Erythroblast (primary cell): ENCODE measurements at regions not wholly inside any gene's neighbourhood (a gene's known extent, or its start where the extent isn't known, plus 50 kb on each side); places are given as distances from the start of the nearest gene placed in this dataset.
A peak's percentile ranks its signal among the peaks of the same experiment; 100 is the strongest.
"Not testable (repeated sequence)": the region's sequence is repeated elsewhere in the genome, so short reads cannot be mapped to it uniquely, and the experiment has no call there.

Source experiments
- DNase-seq, 2 experiments: peaks; one replicate each; lab custom pipeline; 2025; lab: John Stamatoyannopoulos, UW
- GATA1 ChIP-seq: IDR thresholded peaks from 2 replicates; pipeline ENCODE4 v1.6.1; 2011; ENCODE audit warnings: low read depth, mild to moderate bottlenecking, control low read depth, low read length, moderate library complexity
- POLR2A ChIP-seq: IDR thresholded peaks from 2 replicates; pipeline ENCODE4 v1.6.1; 2011; ENCODE audit warnings: mild to moderate bottlenecking, low read length

DNA sequence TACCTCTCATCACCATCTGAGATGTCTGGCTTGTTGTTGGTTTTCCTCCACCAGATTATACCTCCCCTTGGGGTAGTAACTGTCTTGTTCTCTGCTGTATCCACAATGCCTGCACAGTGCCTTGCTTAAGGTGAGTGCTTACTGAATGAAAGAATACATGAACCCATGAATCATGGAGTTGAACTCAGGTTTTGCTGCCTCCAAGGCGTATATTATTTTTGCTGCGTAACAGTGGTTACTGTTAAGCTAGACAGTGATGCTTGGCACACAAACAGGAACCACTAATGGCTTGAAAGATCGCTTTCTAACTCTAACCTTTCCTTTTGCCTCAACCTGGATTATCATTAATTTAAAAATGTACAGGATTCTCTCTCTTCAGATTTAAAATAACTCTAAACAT is 695.8 kb downstream of the TOX3 start:
- TF ChIP-seq GATA1 (no peak), POLR2A (no peak)
- DNase-seq, result no peak

- no peak for DNase-seq
- no peak for TF ChIP-seq POLR2A
- no peak for TF ChIP-seq GATA1
Observed at GRCh38 chr16:51849715-51850114, 697.2 kb downstream of the TOX3 start.

GRCh38 chr16:51845586-51846305 is 694.7 kb upstream of the SALL1 start:
- no peak for DNase-seq
- TF ChIP-seq POLR2A, result no peak
- no peak for TF ChIP-seq GATA1

DNA sequence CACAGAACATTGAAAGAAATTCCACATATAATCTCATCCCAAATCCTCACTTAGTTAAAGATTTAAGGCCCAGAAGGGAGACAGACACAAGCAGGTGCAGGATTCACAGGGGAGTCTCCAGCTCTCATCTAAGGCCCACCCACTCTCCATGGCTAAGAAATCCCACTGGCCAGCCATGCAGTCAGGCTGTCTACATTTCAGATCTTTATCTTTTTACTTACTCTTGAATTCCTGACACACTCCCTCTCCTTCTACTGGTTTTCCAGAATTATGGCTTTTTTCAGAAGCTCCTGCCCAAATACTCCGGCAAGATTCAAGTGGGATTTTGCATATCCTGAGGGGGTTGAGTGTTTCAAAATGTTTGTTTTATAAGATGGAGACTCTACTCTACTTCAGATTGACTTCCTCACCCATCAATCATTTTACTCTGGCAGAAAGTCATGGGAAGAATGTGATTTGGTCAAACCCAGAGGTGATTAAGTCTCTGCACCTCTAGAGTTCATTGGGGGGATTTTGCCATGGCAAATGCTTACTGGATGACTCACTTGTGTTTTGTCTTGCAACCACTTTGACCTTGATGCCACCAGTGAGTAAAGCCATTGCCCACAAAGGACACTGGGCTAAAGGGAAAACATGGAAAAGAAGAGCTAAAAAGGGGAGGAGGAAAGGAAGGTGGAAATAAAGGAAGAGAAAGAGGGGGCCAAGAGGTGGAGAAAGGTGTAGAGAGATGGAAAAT is 688.8 kb upstream of the SALL1 start:
- no peak for DNase-seq
- no peak for TF ChIP-seq GATA1
- no peak for TF ChIP-seq POLR2A

DNA sequence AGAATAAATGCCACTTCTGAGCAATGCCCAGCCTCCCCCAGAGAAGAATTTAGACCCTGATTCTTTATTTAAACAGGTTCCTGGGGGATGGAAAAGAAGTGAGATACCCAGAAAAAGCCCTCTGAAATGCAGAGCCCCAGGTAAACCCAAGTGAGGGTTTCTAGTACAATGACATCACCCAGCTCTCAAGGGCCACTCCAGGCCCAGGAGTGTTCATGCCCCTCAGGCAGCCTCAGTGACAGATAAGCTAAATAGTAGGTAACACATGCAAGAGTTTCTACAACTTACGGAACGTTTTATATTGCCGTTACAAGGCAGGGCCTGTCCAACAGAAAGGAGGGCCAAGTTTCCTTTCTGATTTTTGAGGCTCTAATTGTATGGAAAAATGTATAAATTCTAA is 683.7 kb upstream of the SALL1 start:
- TF ChIP-seq POLR2A (no peak), GATA1 (no peak)
- no peak for DNase-seq

DNA sequence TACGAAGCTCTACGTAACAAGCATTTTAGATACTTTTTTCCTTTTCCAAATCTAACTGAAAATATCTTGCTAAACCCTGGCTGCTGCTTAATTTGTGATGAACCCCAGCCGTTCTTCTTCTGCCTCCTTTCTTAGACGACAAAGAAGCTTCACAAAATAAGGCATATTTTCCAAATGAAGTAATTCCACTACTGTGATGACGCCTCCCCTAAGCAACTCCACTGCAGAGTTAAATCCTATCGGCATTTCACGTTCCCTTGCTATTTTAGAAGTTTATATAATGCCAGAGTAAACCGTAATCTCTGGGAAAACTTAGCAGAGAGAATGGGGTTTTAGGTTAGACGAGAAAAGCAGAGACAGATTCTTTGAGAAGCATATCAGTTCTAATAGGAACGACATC is 683.1 kb upstream of the SALL1 start:
- TF ChIP-seq GATA1 (no peak), POLR2A (no peak)
- no peak for DNase-seq

DNA sequence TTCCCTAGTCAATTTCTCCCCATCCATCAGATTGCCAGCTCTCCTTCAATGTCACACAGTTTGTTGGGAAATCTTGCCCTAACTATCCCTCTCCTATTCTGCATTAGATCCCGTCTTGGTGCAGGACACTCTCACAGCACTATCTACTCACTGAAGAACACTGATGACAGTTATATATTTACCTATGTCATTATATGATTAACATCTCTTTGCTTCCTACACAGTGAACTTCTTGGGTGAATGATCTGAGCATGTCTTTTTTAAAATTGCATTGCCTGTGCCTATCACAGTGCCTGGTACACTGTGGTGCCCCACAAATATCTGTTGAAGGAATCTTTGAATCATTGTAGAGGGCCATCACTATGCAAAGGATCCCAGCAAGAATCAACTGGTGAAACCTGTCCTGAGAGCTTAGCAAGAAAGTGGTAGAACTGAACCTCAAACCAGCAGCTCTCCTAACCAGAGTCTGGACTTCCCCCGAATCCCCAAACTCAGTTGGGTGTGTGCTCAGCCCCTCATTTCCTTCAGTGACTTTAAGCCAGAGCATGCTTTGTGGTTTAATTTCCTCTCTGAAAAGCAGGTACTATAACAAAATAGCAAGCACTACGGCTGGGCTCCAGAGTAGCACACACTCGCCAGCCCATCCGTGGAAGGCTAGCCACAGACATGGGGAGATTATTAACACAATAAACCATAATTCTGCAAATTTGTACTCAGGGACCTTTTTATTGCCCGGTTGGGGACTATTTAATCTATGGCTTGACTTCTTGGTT is 680.7 kb upstream of the SALL1 start:
- TF ChIP-seq GATA1 (no peak), POLR2A (no peak)
- no peak for DNase-seq

DNA sequence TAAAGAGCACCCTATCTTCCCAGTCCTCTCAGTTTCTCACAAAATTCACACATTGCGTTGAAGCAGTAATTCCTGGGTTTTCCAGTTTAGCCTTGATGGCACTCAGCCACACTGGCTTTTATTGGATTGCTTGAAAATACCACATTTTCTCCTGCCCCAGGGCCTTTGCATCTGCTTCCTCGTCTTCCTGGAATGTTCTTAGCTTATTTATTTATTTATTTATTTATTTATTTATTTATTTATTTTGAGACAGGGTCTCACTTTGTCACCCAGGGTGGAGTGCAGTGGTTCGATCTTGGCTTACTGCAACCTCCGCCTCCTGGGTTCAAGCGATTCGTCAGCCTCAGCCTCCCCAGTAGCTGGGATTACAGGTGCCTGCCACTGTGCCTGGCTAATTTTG is 680.0 kb upstream of the SALL1 start:
- DNase-seq, result not testable (repeated sequence)

GRCh38 chr16:51825779-51826178 is 674.7 kb upstream of the SALL1 start:
- no peak for DNase-seq

GRCh38 chr16:51822471-51822870 is 671.4 kb upstream of the SALL1 start:
- TF ChIP-seq POLR2A, result no peak
- no peak for TF ChIP-seq GATA1

More at GRCh38 chr16:51825779-51826178, 674.7 kb upstream of the SALL1 start:
- no peak for TF ChIP-seq GATA1
- TF ChIP-seq POLR2A, result no peak

DNA sequence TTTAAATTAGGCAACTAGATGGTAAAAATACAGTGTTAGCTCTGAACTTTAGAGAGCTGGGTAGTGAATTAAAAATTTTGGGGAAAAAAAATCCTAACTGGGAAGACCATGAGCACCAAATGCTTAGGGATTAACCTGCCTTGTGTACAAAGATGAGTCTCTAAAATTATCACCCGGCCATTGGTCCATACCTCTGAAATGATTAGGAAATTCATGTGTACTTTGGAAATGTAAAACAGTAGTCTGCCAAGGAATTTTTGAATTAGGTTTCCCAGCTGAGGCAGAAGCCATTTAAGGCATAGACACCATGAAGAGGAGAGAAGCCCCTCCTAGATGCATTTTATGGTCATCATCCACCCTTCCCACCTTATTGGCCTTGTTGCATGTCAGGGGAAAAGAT is 670.5 kb upstream of the SALL1 start:
- no peak for DNase-seq
- no peak for TF ChIP-seq GATA1
- no peak for TF ChIP-seq POLR2A

More at GRCh38 chr16:51822471-51822870, 671.4 kb upstream of the SALL1 start:
- no peak for DNase-seq

DNA sequence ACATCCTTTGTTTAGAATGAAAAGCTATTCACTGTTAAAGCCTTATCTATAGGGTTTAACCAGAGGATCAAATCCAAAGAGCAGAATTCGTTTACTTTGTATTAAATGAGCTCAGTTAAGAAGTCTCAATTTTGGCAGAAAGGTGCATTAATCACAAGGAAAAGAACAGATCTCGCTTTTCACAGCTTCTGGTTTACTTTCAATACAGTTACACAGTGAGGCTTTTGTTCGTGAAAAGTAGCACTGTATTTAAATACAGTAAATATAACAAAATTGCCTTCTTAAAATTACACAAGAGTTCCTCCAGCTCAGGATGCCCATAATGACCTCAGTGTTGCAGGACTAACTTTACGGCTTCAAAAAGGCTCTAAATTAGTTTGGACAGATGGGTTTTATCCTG is 669.1 kb upstream of the SALL1 start:
- no peak for DNase-seq
- no peak for TF ChIP-seq POLR2A
- no peak for TF ChIP-seq GATA1

- DNase-seq, result peak; percentile 16 to 47
- TF ChIP-seq GATA1, result no peak
- no peak for TF ChIP-seq POLR2A
Observed at GRCh38 chr16:51818342-51818944, 667.4 kb upstream of the SALL1 start.

- TF ChIP-seq POLR2A, result no peak
- no peak for TF ChIP-seq GATA1
- no peak for DNase-seq
Observed at GRCh38 chr16:51816929-51817328, 665.9 kb upstream of the SALL1 start.

DNA sequence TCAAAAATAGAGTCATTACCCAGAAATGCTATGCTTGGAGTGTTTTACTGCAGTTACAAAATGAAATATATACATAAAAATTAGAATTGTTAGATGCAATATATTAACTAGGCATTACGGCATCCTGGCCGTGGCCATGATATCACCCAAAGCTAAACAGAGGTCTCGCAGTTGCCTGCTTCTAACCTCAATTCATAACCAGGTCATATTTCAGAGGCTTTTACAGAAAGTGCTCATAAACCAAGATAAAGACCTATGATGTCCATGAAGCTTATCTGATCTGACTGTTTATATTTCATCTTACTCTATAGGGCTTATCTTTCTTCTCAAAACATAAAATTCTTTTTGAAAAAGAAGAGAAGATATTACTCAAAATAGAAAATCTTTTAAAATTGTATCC is 664.5 kb upstream of the SALL1 start:
- no peak for TF ChIP-seq POLR2A
- no peak for TF ChIP-seq GATA1
- no peak for DNase-seq
